ENCODE measurements at regions not wholly inside any gene's neighbourhood (a gene's known extent, or its start where the extent isn't known, plus 50 kb on each side); places are given as distances from the start of the nearest gene placed in this dataset.

DNA sequence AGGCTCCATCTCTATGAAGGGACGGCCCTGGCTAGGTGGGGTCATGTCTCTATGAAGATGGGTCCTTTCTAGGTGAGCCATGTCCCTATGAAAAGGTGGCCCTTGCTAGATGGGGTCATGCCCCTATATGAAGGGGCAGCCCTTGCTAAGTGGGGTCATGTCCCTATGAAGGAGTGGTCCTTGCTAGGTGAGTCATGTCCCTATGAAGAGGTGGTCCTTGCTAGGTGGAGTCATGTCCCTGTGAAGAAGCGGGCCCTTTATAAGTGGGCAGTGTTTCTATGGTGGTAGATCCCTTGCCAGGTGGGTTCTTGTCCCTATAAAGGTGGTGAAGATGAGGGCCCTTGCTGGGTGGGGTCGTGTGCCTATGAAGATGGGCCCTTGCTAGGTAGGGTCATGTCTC lies 283.0 kb upstream of the IRX2 start:
- Histone ChIP-seq H2AFZ (no peak overlapping the region), H3K9me2 (ENCODE audit: insufficient read depth) (no peaks in the 10 kb centered on the region), H3K9me3 (ENCODE audit: insufficient read depth, low read depth) (no peaks in the 10 kb centered on the region), H4K20me1 (ENCODE audit: insufficient read depth) (no peaks in the 10 kb centered on the region), H3K79me2 (ENCODE audit: low read depth) (no peaks in the 10 kb centered on the region), H3K4me3 (no peak overlapping the region), H3K4me2 (no peak overlapping the region), H3F3A (ENCODE audit: insufficient read depth, low read depth) (no peaks in the 10 kb centered on the region), H3K4me1 (replicated peaks; ENCODE audit: insufficient read depth) (no peaks in the 10 kb centered on the region), H3K36me3 (ENCODE audit: low read depth) (no peaks in the 10 kb centered on the region), H3K27me3 (ENCODE audit: insufficient read depth, low read depth) (peaks cover 73% of the 10 kb centered on the region), H3K27ac (no peak overlapping the region)
- ChIA-PET CTCF (no interaction called here), POLR2A (ENCODE audit: unreplicated experiment) (no interaction called here)
- intact Hi-C loops (cut with micrococcal nuclease; ENCODE audit: unreplicated experiment), result no loop called here
- no peak for DNase-seq
- TF ChIP-seq EZH2 (IDR thresholded peaks at IDR 0.05; ENCODE audit: low read depth), result no peak
- TF ChIP-seq, protein P1, sequence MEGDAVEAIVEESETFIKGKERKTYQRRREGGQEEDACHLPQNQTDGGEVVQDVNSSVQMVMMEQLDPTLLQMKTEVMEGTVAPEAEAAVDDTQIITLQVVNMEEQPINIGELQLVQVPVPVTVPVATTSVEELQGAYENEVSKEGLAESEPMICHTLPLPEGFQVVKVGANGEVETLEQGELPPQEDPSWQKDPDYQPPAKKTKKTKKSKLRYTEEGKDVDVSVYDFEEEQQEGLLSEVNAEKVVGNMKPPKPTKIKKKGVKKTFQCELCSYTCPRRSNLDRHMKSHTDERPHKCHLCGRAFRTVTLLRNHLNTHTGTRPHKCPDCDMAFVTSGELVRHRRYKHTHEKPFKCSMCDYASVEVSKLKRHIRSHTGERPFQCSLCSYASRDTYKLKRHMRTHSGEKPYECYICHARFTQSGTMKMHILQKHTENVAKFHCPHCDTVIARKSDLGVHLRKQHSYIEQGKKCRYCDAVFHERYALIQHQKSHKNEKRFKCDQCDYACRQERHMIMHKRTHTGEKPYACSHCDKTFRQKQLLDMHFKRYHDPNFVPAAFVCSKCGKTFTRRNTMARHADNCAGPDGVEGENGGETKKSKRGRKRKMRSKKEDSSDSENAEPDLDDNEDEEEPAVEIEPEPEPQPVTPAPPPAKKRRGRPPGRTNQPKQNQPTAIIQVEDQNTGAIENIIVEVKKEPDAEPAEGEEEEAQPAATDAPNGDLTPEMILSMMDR (conservative IDR thresholded peaks at IDR 0.05), result no peak
- no TSS peak for BruUV-seq (replicated peaks)

DNA sequence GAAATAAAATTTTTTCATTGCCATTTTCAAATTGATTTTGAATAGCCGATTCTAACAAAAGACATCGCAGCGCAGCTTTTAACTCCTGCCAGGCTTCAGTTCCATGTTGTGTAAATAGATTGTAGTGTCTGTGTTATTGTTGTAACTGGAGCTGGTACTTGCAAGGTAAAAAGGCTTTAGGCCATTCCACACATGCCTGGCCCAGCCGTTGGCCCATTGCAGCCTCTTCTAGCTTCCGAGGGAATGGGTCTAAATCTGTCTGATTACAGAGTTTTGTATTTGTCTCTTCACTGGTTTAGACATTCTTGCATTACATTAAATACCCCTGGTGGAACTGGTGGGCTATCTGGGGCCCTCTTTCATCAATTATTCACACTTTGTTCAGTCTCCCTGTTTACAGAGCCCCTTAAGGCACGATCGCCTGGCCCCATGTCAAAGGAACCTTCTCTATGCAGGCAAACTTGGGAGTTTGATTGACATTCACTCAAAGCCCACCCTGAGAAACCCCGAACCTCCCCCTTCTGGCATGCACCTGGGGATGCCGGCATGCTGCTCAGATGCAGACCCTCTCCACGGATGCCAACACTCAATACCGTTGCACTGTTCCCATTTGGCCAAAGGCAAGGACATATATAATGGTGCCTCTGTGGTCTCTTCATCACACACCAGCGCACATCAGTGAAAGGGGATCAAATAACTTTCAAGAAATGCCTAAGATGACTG lies 281.7 kb upstream of the IRX2 start:
- CTCF ChIA-PET, result no interaction called here
- Histone ChIP-seq H3K9me3 (ENCODE audit: insufficient read depth, low read depth) (no peaks in the 10 kb centered on the region), H3K79me2 (ENCODE audit: low read depth) (no peaks in the 10 kb centered on the region), H3K27me3 (ENCODE audit: insufficient read depth, low read depth) (peaks cover 86% of the 10 kb centered on the region), H4K20me1 (ENCODE audit: insufficient read depth) (no peaks in the 10 kb centered on the region), H2AFZ (no peak overlapping the region), H3K9me2 (ENCODE audit: insufficient read depth) (no peaks in the 10 kb centered on the region), H3K4me1 (replicated peaks; ENCODE audit: insufficient read depth) (no peaks in the 10 kb centered on the region), H3K4me2 (no peak overlapping the region), H3K36me3 (ENCODE audit: low read depth) (no peaks in the 10 kb centered on the region), H3F3A (ENCODE audit: insufficient read depth, low read depth) (no peaks in the 10 kb centered on the region), H3K27ac (no peak overlapping the region), H3K4me3 (no peak overlapping the region)
- no TSS peak for BruUV-seq (replicated peaks)
- intact Hi-C loops (cut with micrococcal nuclease; ENCODE audit: unreplicated experiment), result no loop called here
- no peak for TF ChIP-seq EZH2 (IDR thresholded peaks at IDR 0.05; ENCODE audit: low read depth)
- TF ChIP-seq, protein P1 (conservative IDR thresholded peaks at IDR 0.05), result no peak
- DNase-seq, result no peak
- POLR2A ChIA-PET (ENCODE audit: unreplicated experiment), result no interaction called here

DNA sequence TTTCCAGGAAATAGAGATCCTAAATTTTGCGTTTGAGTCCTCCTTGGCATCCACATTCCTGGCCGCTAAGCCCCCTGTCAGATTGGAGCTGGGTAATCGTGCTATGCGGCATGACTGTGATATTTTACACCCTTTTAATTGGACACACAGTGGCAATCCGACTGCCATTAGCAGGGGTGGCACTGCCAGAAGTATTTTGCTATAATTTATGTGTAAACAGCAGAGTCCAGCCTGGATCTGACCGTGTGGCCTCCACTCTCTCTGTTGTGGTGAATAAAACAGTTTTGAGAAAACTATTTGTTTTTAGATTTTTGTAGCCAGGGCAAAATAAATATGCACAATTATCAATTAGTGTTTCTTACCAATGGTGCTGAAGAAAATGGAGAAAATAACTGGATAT lies 281.0 kb upstream of the IRX2 start:
- Histone ChIP-seq H3K27ac (no peak overlapping the region), H3K79me2 (ENCODE audit: low read depth) (no peaks in the 10 kb centered on the region), H3K9me3 (ENCODE audit: insufficient read depth, low read depth) (no peaks in the 10 kb centered on the region), H3K4me3 (no peak overlapping the region), H3K9me2 (ENCODE audit: insufficient read depth) (no peaks in the 10 kb centered on the region), H3K36me3 (ENCODE audit: low read depth) (no peaks in the 10 kb centered on the region), H2AFZ (no peak overlapping the region), H3K4me2 (no peak overlapping the region), H4K20me1 (ENCODE audit: insufficient read depth) (no peaks in the 10 kb centered on the region), H3F3A (ENCODE audit: insufficient read depth, low read depth) (no peaks in the 10 kb centered on the region), H3K27me3 (ENCODE audit: insufficient read depth, low read depth) (peaks cover 92% of the 10 kb centered on the region), H3K4me1 (replicated peaks; ENCODE audit: insufficient read depth) (no peaks in the 10 kb centered on the region)
- ChIA-PET CTCF (no interaction called here), POLR2A (ENCODE audit: unreplicated experiment) (no interaction called here)
- no peak for DNase-seq
- no TSS peak for BruUV-seq (replicated peaks)
- TF ChIP-seq, protein P1 (conservative IDR thresholded peaks at IDR 0.05), result no peak
- TF ChIP-seq EZH2 (IDR thresholded peaks at IDR 0.05; ENCODE audit: low read depth), result no peak
- intact Hi-C loops (cut with micrococcal nuclease; ENCODE audit: unreplicated experiment), result no loop called here
